Posterior cingulate gyrus (tissue), 11 donors: ENCODE measurements at regions not wholly inside any gene's neighbourhood (a gene's known extent, or its start where the extent isn't known, plus 50 kb on each side); places are given as distances from the start of the nearest gene placed in this dataset.
"Not testable (repeated sequence)": the region's sequence is repeated elsewhere in the genome, so short reads cannot be mapped to it uniquely, and the experiment has no call there.

Experiments
- DNase-seq, 10 donors: peaks; one replicate each; pipeline versions ENCODE4 v3.0.0 to v3.0.0-alpha.2; 2020 to 2021; ENCODE audit warnings: mixed read lengths in 3 of 10
- intact Hi-C: fragments of 100-400 bp; cut with DNase I; formaldehyde crosslinking; loops from one replicate; pipeline ENCODE4 v1.15.1; 2023

GRCh38 chr3:153528473-153528872, 366.4 kb downstream of the RAP2B start:
- intact Hi-C loops, result no loop called here
- DNase-seq, result no peak

DNA sequence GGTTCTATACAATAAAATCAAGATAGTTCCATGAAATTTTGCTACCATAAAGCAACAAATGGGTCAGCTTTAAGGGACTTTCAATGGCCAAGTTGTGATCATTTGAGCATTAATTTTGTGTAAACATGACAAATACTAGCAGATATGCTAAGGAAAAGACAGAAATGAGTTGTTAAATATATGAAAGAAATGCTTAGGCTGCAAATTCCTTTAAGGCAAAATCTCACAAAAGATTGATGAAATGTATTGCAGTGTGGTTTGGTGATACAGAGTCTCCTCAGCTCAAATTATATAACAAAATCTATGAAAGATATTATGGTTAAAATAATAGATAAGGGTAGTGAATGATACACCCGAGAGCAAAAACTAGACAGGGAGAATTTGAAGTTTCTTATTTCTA, 377.2 kb downstream of the RAP2B start:
- intact Hi-C loops, result no loop called here

DNA sequence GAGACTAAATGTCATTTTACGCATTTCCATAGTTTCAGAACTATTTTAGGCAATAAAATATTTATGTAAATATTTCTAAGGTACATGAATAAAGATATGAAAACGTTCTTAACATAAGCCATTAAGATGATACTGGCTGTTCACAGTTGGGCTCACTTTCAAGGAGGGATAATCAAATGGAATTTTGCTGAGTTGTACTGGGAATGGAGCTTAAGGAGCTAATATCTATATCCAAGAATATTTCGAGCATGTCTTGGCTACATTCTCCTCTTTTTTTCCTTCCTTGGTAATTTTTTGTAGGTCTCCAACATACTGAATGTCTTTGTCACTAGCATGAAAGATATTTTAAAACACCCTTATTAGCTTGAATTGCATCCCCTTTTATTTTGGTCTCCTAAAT, 383.4 kb downstream of the RAP2B start:
- intact Hi-C loops, result no loop called here
- no peak for DNase-seq

More for the DNA sequence above, 377.2 kb downstream of the RAP2B start:
- no peak for DNase-seq

DNA sequence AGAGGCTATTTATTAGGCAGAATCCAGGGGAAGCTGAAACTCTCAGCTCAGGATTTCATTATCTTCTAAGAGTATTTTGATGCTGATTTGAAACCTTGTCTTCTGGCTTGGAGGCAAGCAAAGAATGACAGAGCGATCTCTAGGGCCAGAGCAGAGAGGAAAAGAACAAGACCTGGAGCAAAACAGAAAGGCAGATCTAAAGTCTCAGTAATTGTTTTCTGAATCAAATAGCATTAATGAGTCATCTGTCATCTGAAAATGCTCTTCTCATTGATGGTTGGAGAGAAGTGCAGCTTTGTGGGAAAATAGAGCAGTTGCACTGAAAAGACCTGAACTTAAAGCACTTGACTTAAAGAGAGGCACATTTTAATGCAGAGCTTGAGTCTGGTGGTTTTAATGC, 385.9 kb downstream of the RAP2B start:
- no peak for DNase-seq
- intact Hi-C loops, result no loop called here

GRCh38 chr3:153549686-153550085, 387.7 kb downstream of the RAP2B start:
- DNase-seq, intact Hi-C loops: not testable (repeated sequence)

DNA sequence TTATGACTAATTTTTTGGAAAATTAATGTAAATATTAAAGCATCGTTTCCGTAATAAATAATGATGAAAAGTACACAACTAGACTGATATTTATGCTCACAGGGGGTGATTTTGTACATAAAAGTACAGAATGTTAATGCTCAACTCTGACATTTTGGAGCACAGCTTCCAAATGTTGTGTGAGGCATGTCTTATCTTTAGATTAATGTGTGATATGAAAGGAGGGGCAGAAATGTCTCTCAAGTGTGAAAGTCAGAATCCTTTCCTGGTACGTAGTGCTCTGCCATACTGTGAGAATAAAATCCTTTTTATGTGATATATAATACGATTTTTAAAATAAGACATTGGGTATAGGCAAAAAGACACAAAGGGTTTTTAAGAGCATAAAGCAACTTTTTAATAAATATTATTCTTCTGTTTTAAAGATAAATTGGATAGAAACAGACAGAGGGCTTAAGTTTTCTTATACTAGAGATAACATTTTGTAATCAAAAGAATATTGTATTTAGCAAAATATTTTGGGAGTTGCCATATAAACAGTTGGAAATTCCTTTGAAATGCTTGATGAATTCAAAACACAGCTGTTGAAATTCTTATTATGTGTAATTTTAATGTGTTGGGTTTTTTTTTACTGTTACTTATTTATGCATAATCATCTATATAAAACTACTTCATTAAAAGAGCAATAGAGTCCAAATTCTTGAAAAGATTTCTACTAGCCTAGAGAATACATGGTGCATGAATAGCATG, 389.7 kb downstream of the RAP2B start:
- DNase-seq, result no peak
- intact Hi-C loops, result no loop called here

DNA sequence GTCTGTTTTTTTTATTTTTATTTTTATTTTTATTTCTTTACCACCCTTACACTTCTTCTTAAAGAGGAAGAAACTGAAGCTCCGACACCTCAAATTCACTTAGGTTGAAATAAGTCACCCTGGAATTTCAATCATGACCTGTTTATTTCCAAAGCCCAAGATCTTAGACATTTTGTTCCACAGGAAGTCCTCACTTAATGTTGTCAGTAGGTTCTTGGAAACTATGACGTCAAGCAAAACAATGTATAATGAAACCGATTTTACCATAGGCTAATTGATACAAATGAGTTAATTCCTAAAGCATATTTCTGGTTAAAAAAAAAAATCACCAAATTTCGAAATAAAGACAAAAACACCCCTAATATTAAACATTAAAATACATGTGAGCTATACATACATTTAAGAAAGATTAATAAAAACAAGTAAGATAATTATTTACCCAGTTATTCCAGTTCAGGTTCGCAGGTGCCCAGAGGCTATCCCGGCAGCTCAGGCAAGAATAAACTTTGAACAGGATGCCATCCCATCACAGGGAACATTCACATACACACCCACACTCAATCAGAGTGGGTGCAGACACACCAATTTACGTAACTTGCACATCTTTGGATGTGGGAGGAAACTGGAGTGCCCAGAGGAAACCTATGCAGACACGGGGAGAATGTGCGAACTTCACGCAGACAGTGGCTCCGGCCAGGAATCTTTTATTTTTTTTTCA, 391.0 kb downstream of the RAP2B start:
- intact Hi-C loops, result no loop called here
- DNase-seq, result no peak

DNA sequence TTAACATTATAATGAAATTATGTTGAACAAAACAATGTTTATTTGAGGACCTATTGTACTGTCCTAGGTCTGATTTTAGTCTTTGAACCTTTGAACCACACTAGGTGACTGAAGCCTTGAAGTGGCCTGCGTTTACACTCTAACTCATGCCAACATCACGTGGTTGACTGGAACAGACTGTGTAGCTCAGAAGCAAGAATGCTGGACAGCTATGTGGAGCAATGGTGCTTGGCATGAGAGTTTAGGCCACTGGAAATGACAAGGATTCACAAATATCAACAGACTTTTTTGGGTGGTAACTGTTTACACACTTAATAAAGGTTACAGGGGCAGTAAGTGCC, 391.5 kb downstream of the RAP2B start:
- intact Hi-C loops, result no loop called here
- no peak for DNase-seq

- no peak for DNase-seq
- intact Hi-C loops, result no loop called here
Observed at GRCh38 chr3:153555919-153556318, 393.9 kb downstream of the RAP2B start.

- intact Hi-C loops, DNase-seq: not testable (repeated sequence)
Observed at GRCh38 chr3:153559366-153559765, 397.3 kb downstream of the RAP2B start.

- no peak for DNase-seq
- intact Hi-C loops, result no loop called here
Observed at GRCh38 chr3:153567011-153567410, 405.0 kb downstream of the RAP2B start.

DNA sequence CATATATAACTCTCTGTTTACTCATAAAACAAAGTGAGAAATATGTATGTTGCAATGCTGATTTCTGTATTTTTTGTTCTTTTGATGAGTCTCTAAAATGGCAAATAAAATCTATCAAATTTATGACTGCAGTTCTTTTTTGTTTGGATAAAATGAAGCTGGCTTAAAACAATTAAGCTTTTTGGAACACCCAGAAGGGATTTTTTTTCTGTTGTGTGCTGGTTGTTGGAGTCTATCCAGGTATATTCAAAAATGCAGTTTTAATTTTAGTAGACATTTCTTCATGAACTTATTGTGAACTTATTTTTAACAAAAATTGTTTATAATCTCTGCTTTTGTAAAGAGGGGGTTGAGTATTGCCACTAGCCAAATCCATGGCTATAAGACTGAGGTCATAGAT, 405.5 kb downstream of the RAP2B start:
- intact Hi-C loops, result no loop called here
- no peak for DNase-seq

DNA sequence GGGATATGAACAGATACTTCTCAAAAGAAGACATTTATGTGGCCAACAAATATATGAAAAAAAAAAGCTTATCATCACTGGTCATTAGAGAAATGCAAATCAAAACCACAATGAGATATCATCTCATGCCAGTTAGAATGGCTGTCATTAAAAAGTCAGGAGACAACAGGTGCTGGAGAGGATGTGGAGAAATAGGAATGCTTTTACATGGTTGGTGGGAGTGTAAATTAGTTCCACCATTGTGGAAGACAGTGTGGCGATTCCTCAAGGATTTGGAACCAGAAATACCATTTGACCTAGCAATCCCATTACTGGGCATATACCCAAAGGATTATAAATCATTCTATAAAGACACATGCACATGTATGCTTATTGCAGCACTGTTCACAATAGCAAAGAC, 408.5 kb downstream of the RAP2B start:
- intact Hi-C loops, DNase-seq: not testable (repeated sequence)

DNA sequence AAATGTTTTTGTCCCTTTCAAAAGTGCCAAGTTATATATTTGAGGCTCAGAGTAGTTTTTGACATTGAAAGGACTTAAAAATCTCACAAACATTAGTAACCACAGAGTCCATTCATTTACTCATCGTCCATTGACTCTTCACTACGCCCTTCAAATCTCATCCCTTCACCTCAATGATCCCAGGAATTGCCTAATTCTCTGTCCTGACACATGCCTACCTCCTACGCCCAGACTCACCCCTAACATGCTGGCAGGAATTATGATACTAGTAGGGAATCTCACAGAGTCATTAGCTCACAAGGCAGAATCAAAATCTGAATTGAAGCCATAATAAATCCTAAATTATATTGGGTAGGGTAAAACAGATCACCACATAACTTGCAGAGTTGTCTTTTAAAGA, 410.1 kb downstream of the RAP2B start:
- intact Hi-C loops, result no loop called here
- no peak for DNase-seq

GRCh38 chr3:153572654-153573053, 410.6 kb downstream of the RAP2B start:
- DNase-seq, result no peak
- intact Hi-C loops, result no loop called here

GRCh38 chr3:153573481-153573880, 411.5 kb downstream of the RAP2B start:
- intact Hi-C loops, result no loop called here
- no peak for DNase-seq

DNA sequence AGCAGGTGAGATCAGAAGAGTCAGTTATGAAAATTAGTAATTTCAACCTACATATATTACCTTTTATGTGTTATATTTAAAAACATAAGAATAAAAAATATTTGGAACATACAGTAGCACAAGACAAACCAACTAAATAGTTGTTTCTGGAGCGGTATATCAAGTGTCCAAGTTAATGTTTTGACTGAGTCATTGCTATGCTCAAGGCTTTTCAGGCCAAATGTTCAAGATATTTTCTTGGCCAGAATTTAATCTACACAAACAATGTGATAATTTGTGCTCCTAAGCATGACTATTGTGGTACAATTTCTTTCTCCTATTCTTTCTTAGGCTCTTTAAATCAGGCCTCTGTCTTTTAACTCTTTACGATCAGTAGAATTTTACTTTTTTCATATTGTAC, 412.4 kb downstream of the RAP2B start:
- DNase-seq, result no peak
- intact Hi-C loops, result no loop called here

- DNase-seq, result no peak
- intact Hi-C loops, result no loop called here
Observed at GRCh38 chr3:153577059-153577736, 415.2 kb downstream of the RAP2B start.

DNA sequence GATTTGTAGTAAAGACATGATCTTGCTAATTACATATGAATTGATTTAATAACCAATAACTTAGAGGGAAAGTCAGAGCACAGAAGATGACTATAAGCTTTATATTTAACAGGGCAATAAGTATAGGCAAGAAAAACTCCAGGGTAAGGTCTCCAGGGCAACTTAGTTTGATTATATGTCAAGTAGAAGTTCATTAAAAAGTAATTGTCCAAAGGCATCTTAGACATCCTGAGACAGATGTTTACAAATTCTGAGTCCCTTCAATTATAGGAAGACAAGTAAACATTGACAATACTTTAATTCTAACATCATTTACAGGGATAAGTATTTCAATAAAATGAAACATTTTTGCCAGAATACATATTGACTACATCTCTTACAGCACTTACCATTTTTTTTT, 416.0 kb downstream of the RAP2B start:
- DNase-seq, result no peak
- intact Hi-C loops, result no loop called here

DNA sequence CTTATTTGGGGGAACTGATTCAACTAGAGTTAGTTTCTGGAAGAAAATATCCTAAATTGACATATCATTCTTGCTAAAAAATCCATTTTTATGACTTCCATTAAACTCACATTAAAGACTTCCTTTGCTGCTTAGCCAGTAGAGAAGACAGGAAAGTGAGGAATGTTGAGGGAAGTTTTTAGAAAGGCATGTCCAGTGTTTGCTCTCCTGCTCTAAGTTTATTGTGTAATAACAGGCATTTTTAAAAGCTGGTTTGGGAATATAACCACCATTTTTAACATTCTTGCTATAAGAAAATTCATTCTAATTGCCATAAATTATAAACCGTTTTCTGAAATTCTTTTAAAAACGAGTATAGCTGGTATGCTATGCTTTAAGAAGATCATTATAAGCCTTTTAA, 428.0 kb downstream of the RAP2B start:
- DNase-seq, result no peak
- intact Hi-C loops, result loop anchor here (10.0 kb wide), 1 partner anchor 545 kb away; no protein-coding TSS in a partner anchor

DNA sequence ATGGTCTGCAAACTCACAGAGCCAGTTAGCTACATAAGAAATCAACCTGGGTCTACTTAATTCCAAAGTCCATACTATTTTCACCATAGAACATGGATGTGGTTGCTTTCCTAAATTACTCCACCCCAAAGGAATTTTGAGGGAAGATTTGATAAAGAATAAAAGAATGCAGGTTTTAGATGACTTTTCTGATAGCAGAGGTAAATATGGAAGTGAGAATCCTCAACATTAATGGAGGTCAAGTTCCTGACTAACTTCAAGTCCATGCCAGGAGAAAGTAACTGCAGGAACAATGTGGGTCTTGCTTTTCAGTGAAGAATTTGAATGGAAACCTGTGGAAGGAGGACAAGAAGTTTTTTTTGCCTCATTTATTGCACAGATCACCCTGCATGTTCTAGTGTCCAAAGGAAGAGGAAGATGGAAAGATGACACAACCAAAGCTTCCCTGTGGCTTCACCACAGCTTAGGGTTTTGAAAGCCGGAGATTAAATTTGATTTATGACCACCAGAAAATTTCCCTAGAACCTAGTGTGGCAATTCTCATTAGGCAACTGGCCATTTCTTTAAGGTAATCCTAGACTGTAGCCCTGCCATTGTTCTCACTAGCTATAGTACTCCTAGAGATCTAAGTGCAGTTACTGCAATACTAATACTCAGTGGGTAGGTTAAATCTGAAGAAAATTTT, 429.7 kb downstream of the RAP2B start:
- intact Hi-C loops, result loop anchor here (10.0 kb wide), 1 partner anchor 547 kb away; no protein-coding TSS in a partner anchor
- no peak for DNase-seq
